OCI-LY1 (cell line): ENCODE measurements at regions not wholly inside any gene's neighbourhood (a gene's known extent, or its start where the extent isn't known, plus 50 kb on each side); places are given as distances from the start of the nearest gene placed in this dataset.

Source experiments
- H2AFZ ChIP-seq: fragments of 200-600 bp; sonication (generic), shearing (Covaris generic); 2 replicates; pipeline ENCODE4 v1.6.0; 2014; ENCODE audit warnings: antibody characterized with exemption, mild to moderate bottlenecking, low read length
- H3F3A ChIP-seq: fragments of 200-600 bp; sonication (generic), shearing (Covaris generic); 2 replicates; pipeline ENCODE4 v1.6.0; 2014; ENCODE audit warnings: mild to moderate bottlenecking, antibody characterized with exemption, low read length, moderate library complexity; ENCODE audit not compliant: insufficient read depth
- H3K27ac ChIP-seq: fragments of 200-600 bp; sonication (generic); 2 replicates; pipeline ENCODE4 v1.5.1; 2014; ENCODE audit warnings: low read length, mixed run types, mild to moderate bottlenecking, low read depth; ENCODE audit not compliant: poor library complexity, severe bottlenecking
- H3K27me3 ChIP-seq: fragments of 200-600 bp; sonication (generic); 2 replicates; pipeline ENCODE4 v1.6.0; 2014; ENCODE audit warnings: antibody characterized with exemption, mild to moderate bottlenecking, low read length, moderate library complexity; ENCODE audit not compliant: insufficient read depth
- H3K36me3 ChIP-seq: fragments of 200-600 bp; sonication (generic); 2 replicates; pipeline ENCODE4 v1.6.1; 2014; ENCODE audit warnings: mild to moderate bottlenecking, antibody characterized with exemption, low read length, moderate library complexity, mixed read lengths; ENCODE audit not compliant: insufficient read depth
- H3K4me1 ChIP-seq: fragments of 200-600 bp; sonication (generic); 2 replicates; pipeline ENCODE4 v1.5.1; 2014; ENCODE audit warnings: mild to moderate bottlenecking, low read length, moderate library complexity; ENCODE audit not compliant: insufficient read depth, severe bottlenecking
- H3K4me2 ChIP-seq: fragments of 200-600 bp; sonication (generic), shearing (Covaris generic); 2 replicates; pipeline ENCODE4 v1.6.1; 2014; ENCODE audit warnings: low read length
- H3K4me3 ChIP-seq: fragments of 200-600 bp; sonication (generic); 2 replicates; pipeline ENCODE4 v1.5.1; 2014; ENCODE audit warnings: low read length, low read depth, mild to moderate bottlenecking, mixed read lengths; ENCODE audit not compliant: poor library complexity, severe bottlenecking
- H3K79me2 ChIP-seq: fragments of 200-600 bp; shearing (Covaris generic); 2 replicates; pipeline ENCODE4 v1.6.1; 2016; ENCODE audit warnings: mixed run types, low read length, mixed read lengths; ENCODE audit not compliant: insufficient read depth
- H3K9ac ChIP-seq: fragments of 200-600 bp; sonication (generic), shearing (Covaris generic); 2 replicates; pipeline ENCODE4 v1.6.1; 2014; ENCODE audit warnings: mild to moderate bottlenecking, low read length, mixed read lengths
- H3K9me2 ChIP-seq: fragments of 200-600 bp; sonication (generic), shearing (Covaris generic); 2 replicates; pipeline ENCODE4 v1.6.1; 2014; ENCODE audit warnings: low read depth, mild to moderate bottlenecking, low read length, mixed read lengths
- H3K9me3 ChIP-seq: fragments of 200-600 bp; shearing (Covaris generic); 2 replicates; pipeline ENCODE4 v1.6.1; 2014; ENCODE audit warnings: low read length, mixed read lengths
- H4K20me1 ChIP-seq: fragments of 200-600 bp; sonication (generic), shearing (Covaris generic); 2 replicates; pipeline ENCODE4 v1.6.0; 2016; ENCODE audit warnings: mild to moderate bottlenecking, low read length; ENCODE audit not compliant: insufficient read depth
- EZH2 ChIP-seq: fragments of 200-600 bp; sonication (generic), shearing (Covaris generic); IDR thresholded peaks from 2 replicates; pipeline ENCODE4 v1.8.0; 2017; ENCODE audit warnings: borderline replicate concordance, mixed run types, mild to moderate bottlenecking, antibody characterized with exemption, low read length, moderate library complexity, mixed read lengths
- TF ChIP-seq, protein P1 (sequence below): fragments of 200-600 bp; sonication (generic), shearing (Covaris generic); IDR thresholded peaks from 2 replicates; pipeline ENCODE4 v1.5.1; 2017; ENCODE audit warnings: mild to moderate bottlenecking, antibody characterized with exemption, low read length, moderate library complexity, mixed read lengths

DNA sequence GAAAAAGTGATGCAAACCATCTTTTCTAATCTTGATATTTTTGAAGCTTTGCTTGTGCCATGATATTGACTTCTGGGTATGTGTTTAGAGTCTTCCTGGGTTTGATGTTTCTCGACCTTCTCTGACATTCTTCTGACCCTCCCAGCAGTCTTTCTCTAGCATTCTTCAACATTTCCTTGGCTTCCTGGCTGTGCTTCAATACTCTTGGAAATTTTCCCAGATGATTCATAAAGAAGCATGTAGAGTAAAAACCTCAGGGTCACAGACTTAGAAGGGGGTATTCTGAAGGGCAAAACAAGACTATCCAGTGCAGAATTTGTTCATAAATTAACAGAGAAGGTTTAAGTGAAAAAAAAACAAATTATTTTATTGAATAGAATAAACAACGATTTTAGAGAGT, 946.3 kb upstream of the PCDH9 start:
- no peak overlapping the region for H3K4me2 ChIP-seq
- no peak overlapping the region for H2AFZ ChIP-seq
- H3F3A ChIP-seq: no peaks in the 10 kb centered on the region
- no peak overlapping the region for H3K9ac ChIP-seq
- H3K9me2 ChIP-seq: no peaks in the 10 kb centered on the region
- no peaks in the 10 kb centered on the region for H3K27me3 ChIP-seq
- H3K27ac ChIP-seq: no peak overlapping the region
- H3K36me3 ChIP-seq: no peaks in the 10 kb centered on the region
- H4K20me1 ChIP-seq: no peaks in the 10 kb centered on the region
- H3K79me2 ChIP-seq: no peaks in the 10 kb centered on the region
- H3K4me1 ChIP-seq: no peaks in the 10 kb centered on the region
- no peak overlapping the region for H3K4me3 ChIP-seq
- TF ChIP-seq, protein P1, sequence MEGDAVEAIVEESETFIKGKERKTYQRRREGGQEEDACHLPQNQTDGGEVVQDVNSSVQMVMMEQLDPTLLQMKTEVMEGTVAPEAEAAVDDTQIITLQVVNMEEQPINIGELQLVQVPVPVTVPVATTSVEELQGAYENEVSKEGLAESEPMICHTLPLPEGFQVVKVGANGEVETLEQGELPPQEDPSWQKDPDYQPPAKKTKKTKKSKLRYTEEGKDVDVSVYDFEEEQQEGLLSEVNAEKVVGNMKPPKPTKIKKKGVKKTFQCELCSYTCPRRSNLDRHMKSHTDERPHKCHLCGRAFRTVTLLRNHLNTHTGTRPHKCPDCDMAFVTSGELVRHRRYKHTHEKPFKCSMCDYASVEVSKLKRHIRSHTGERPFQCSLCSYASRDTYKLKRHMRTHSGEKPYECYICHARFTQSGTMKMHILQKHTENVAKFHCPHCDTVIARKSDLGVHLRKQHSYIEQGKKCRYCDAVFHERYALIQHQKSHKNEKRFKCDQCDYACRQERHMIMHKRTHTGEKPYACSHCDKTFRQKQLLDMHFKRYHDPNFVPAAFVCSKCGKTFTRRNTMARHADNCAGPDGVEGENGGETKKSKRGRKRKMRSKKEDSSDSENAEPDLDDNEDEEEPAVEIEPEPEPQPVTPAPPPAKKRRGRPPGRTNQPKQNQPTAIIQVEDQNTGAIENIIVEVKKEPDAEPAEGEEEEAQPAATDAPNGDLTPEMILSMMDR: no peak
- no peaks in the 10 kb centered on the region for H3K9me3 ChIP-seq

GRCh38 chr13:68174893-68175292, 944.8 kb upstream of the PCDH9 start:
- Histone ChIP-seq H3K9me2 (no peaks in the 10 kb centered on the region), H3K9me3 (no peaks in the 10 kb centered on the region), H3K9ac (no peak overlapping the region), H3K4me3 (no peak overlapping the region), H3K27me3 (no peaks in the 10 kb centered on the region), H4K20me1 (no peaks in the 10 kb centered on the region), H3K36me3 (no peaks in the 10 kb centered on the region), H3K79me2 (no peaks in the 10 kb centered on the region), H3K27ac (no peak overlapping the region), H2AFZ (no peak overlapping the region), H3K4me2 (no peak overlapping the region), H3F3A (no peaks in the 10 kb centered on the region), H3K4me1 (no peaks in the 10 kb centered on the region)
- TF ChIP-seq EZH2: no peak
- TF ChIP-seq, protein P1: no peak

DNA sequence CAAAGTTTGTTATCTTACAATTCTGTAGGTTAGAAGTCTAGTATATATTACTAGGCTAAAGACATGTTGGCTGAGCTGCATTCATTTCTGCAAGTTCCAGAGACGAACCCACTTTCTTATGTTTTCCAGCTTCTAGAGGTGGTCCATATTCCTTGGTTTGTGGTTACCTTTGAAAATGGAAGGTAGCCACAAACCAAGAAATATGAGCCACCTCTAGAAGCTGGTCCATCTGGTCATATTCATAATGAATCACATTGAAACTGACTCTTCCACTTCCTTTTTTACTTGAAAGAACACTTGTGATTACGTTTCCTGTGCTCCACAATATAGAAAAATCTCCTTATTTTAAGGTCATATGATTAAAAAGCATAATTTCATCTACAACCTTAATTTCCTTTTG, 943.0 kb upstream of the PCDH9 start:
- H3K9ac ChIP-seq: no peak overlapping the region
- H3K27ac ChIP-seq: no peak overlapping the region
- no peak overlapping the region for H3K4me2 ChIP-seq
- no peaks in the 10 kb centered on the region for H3K4me1 ChIP-seq
- H4K20me1 ChIP-seq: no peaks in the 10 kb centered on the region
- H3F3A ChIP-seq: no peaks in the 10 kb centered on the region
- H3K27me3 ChIP-seq: no peaks in the 10 kb centered on the region
- H3K4me3 ChIP-seq: no peak overlapping the region
- H3K79me2 ChIP-seq: no peaks in the 10 kb centered on the region
- TF ChIP-seq, protein P1: no peak
- no peak for TF ChIP-seq EZH2
- H3K9me2 ChIP-seq: no peaks in the 10 kb centered on the region
- no peaks in the 10 kb centered on the region for H3K36me3 ChIP-seq
- no peaks in the 10 kb centered on the region for H3K9me3 ChIP-seq
- H2AFZ ChIP-seq: no peak overlapping the region
